Loucy (cell line): ENCODE measurements at regions not wholly inside any gene's neighbourhood (a gene's known extent, or its start where the extent isn't known, plus 50 kb on each side); places are given as distances from the start of the nearest gene placed in this dataset.
"Not testable (repeated sequence)": the region's sequence is repeated elsewhere in the genome, so short reads cannot be mapped to it uniquely, and the experiment has no call there.

Source experiments
- H2AFZ ChIP-seq: fragments of 200-600 bp; sonication (generic); 2 replicates; pipeline ENCODE4 v1.6.0; 2016; ENCODE audit warnings: antibody characterized with exemption, mild to moderate bottlenecking, low read length, moderate library complexity
- H3F3A ChIP-seq: fragments of 200-600 bp; 2 replicates; pipeline ENCODE4 v1.6.0; 2016; ENCODE audit warnings: antibody characterized with exemption, low read depth, mild to moderate bottlenecking
- H3K27me3 ChIP-seq: fragments of 200-600 bp; sonication (generic); 2 replicates; pipeline ENCODE4 v1.6.1; 2014; ENCODE audit warnings: low read length, mild to moderate bottlenecking; ENCODE audit not compliant: insufficient read depth, poor library complexity, severe bottlenecking
- H3K36me3 ChIP-seq: fragments of 200-600 bp; sonication (generic); 2 replicates; pipeline ENCODE4 v1.6.1; 2016; ENCODE audit warnings: low read length; ENCODE audit not compliant: insufficient read depth
- H3K4me1 ChIP-seq: fragments of 200-600 bp; sonication (generic); 2 replicates; pipeline ENCODE4 v1.5.1; 2014; ENCODE audit warnings: low read length, mild to moderate bottlenecking; ENCODE audit not compliant: insufficient read depth, poor library complexity, severe bottlenecking
- H3K4me2 ChIP-seq: fragments of 200-600 bp; sonication (generic); 2 replicates; pipeline ENCODE4 v1.6.0; 2014; ENCODE audit warnings: antibody characterized with exemption, low read length, low read depth, mild to moderate bottlenecking; ENCODE audit not compliant: poor library complexity, severe bottlenecking
- H3K4me3 ChIP-seq: fragments of 200-600 bp; sonication (generic); 2 replicates; pipeline ENCODE4 v1.5.1; 2014; ENCODE audit warnings: low read length, mild to moderate bottlenecking, mixed read lengths; ENCODE audit not compliant: poor library complexity, severe bottlenecking
- H3K79me2 ChIP-seq: fragments of 200-600 bp; sonication (generic); 2 replicates; pipeline ENCODE4 v1.6.1; 2014; ENCODE audit warnings: low read length; ENCODE audit not compliant: insufficient read depth
- H3K9ac ChIP-seq: fragments of 200-600 bp; sonication (generic); 2 replicates; pipeline ENCODE4 v1.6.0; 2014; ENCODE audit warnings: mild to moderate bottlenecking, low read depth, low read length, moderate library complexity; ENCODE audit not compliant: poor library complexity, severe bottlenecking
- H3K9me2 ChIP-seq: fragments of 200-600 bp; sonication (generic); replicated peaks from 2 replicates; pipeline ENCODE4 v1.6.1; 2016; ENCODE audit warnings: low read depth, low read length, mixed read lengths
- H3K9me3 ChIP-seq: fragments of 200-600 bp; sonication (generic); 2 replicates; pipeline ENCODE4 v1.6.1; 2014; ENCODE audit warnings: mild to moderate bottlenecking, antibody characterized with exemption, low read length, low read depth; ENCODE audit not compliant: insufficient read depth
- H4K20me1 ChIP-seq: fragments of 200-600 bp; sonication (generic); 2 replicates; pipeline ENCODE4 v1.6.0; 2014; ENCODE audit warnings: antibody characterized with exemption, low read length, mild to moderate bottlenecking; ENCODE audit not compliant: insufficient read depth, poor library complexity, severe bottlenecking
- CTCF ChIP-seq: fragments of 200-600 bp; sonication (generic); conservative IDR thresholded peaks from 2 replicates; pipeline ENCODE4 v1.5.1; 2014; ENCODE audit warnings: mild to moderate bottlenecking, antibody characterized with exemption, low read length
- EZH2phosphoT487 ChIP-seq: fragments of 200-600 bp; IDR thresholded peaks from 2 replicates; pipeline ENCODE4 v1.6.1; 2018; ENCODE audit warnings: antibody characterized with exemption, mild to moderate bottlenecking, moderate library complexity, borderline replicate concordance

- no peaks in the 10 kb centered on the region for H3K79me2 ChIP-seq
- TF ChIP-seq CTCF (no peak), EZH2phosphoT487 (no peak)
- H3K4me1 ChIP-seq, result no peaks in the 10 kb centered on the region
- H2AFZ ChIP-seq, result no peak overlapping the region
- no peaks in the 10 kb centered on the region for H3F3A ChIP-seq
- no peaks in the 10 kb centered on the region for H3K9me3 ChIP-seq
- no peaks in the 10 kb centered on the region for H4K20me1 ChIP-seq
- no peak overlapping the region for H3K4me3 ChIP-seq
- H3K4me2 ChIP-seq, result no peak overlapping the region
- no peaks in the 10 kb centered on the region for H3K9me2 ChIP-seq
- H3K36me3 ChIP-seq, result no peaks in the 10 kb centered on the region
- H3K9ac ChIP-seq, result no peak overlapping the region
- no peaks in the 10 kb centered on the region for H3K27me3 ChIP-seq
Measured at GRCh38 chr3:70620367-70620766, 307.9 kb upstream of the MDFIC2 start.

- no peaks in the 10 kb centered on the region for H3K9me2 ChIP-seq
- no peak overlapping the region for H3K4me2 ChIP-seq
- H4K20me1 ChIP-seq, result no peaks in the 10 kb centered on the region
- no peaks in the 10 kb centered on the region for H3K36me3 ChIP-seq
- H3K4me3 ChIP-seq, result no peak overlapping the region
- H3K27me3 ChIP-seq, result no peaks in the 10 kb centered on the region
- no peaks in the 10 kb centered on the region for H3K4me1 ChIP-seq
- no peak overlapping the region for H3K9ac ChIP-seq
- TF ChIP-seq CTCF (no peak), EZH2phosphoT487 (no peak)
- H2AFZ ChIP-seq, result no peak overlapping the region
- H3F3A ChIP-seq, result no peaks in the 10 kb centered on the region
- H3K9me3 ChIP-seq, result no peaks in the 10 kb centered on the region
- no peaks in the 10 kb centered on the region for H3K79me2 ChIP-seq
Measured at GRCh38 chr3:70618151-70618550, 305.7 kb upstream of the MDFIC2 start.

GRCh38 chr3:70617349-70617748, 304.9 kb upstream of the MDFIC2 start:
- not testable (repeated sequence) for H3K79me2 ChIP-seq, H3K9me2 ChIP-seq, H3F3A ChIP-seq

GRCh38 chr3:70615286-70615685, 302.8 kb upstream of the MDFIC2 start:
- no peak overlapping the region for H2AFZ ChIP-seq
- H3K9ac ChIP-seq, result no peak overlapping the region
- no peaks in the 10 kb centered on the region for H3F3A ChIP-seq
- H3K79me2 ChIP-seq, result no peaks in the 10 kb centered on the region
- no peaks in the 10 kb centered on the region for H4K20me1 ChIP-seq
- H3K9me2 ChIP-seq, result no peaks in the 10 kb centered on the region
- H3K4me2 ChIP-seq, result no peak overlapping the region
- H3K27me3 ChIP-seq, result no peaks in the 10 kb centered on the region
- no peaks in the 10 kb centered on the region for H3K4me1 ChIP-seq
- TF ChIP-seq CTCF, result no peak
- TF ChIP-seq EZH2phosphoT487, result no peak
- H3K4me3 ChIP-seq, result no peak overlapping the region
- no peaks in the 10 kb centered on the region for H3K36me3 ChIP-seq
- H3K9me3 ChIP-seq, result no peaks in the 10 kb centered on the region

More at GRCh38 chr3:70617349-70617748, 304.9 kb upstream of the MDFIC2 start:
- H2AFZ ChIP-seq, H3K9me3 ChIP-seq, H3K4me1 ChIP-seq, H3K27me3 ChIP-seq, H3K4me2 ChIP-seq, H4K20me1 ChIP-seq, H3K4me3 ChIP-seq, H3K36me3 ChIP-seq, H3K9ac ChIP-seq: not testable (repeated sequence)
